ENCODE measurements at regions not wholly inside any gene's neighbourhood (a gene's known extent, or its start where the extent isn't known, plus 50 kb on each side); places are given as distances from the start of the nearest gene placed in this dataset.

GRCh38 chr17:12510535-12510934 is 155.2 kb upstream of the MYOCD start:
- TF ChIP-seq ELF4 (CRISPR knock-in tag; IDR thresholded peaks at IDR 0.05; ENCODE audit: low read depth) (no peak), KAT7 (CRISPR knock-in tag; IDR thresholded peaks at IDR 0.05; ENCODE audit: borderline replicate concordance) (no peak), ZNF281 (CRISPR knock-in tag; IDR thresholded peaks at IDR 0.05) (no peak), MAX (CRISPR knock-in tag; IDR thresholded peaks at IDR 0.05) (no peak)

Data from WTC11 (cell line).